ENCODE measurements at regions not wholly inside any gene's neighbourhood (a gene's known extent, or its start where the extent isn't known, plus 50 kb on each side); places are given as distances from the start of the nearest gene placed in this dataset.

DNA sequence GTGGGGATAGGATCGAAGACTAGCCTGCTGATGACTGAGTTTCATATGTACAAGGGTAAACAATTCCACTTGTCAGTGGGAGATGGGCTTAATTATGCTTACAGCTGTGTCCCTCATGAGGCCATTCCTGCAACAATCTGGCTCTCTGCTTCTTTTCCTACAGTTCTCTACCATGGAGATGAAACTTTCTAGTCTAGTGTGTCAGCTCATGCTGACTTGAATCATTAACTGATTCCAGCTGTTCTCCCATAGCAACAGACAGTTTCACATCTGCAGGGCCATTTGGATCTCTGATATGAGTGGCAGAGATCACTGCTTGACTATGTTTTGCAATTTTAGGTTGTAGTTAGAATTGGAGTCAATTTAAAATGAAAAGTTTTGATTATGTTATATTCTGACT lies 1251.7 kb upstream of the RAG2 start:
- no peak overlapping the region for H3K27ac ChIP-seq (ENCODE audit: control insufficient read depth, insufficient read depth)
- no peaks in the 10 kb centered on the region for H3K9me3 ChIP-seq (replicated peaks; ENCODE audit: control insufficient read depth, insufficient read depth, low read length)
- ATAC-seq (no peak), FAIRE-seq (no peak), DNase-seq (ENCODE audit: low read depth, low spot score) (no peak)
- no peaks in the 10 kb centered on the region for H3K27me3 ChIP-seq (replicated peaks in 1 of 2; ENCODE audit: control insufficient read depth in 2 of 2, insufficient read depth in 2 of 2, low read length in 1 of 2)
- no peaks in the 10 kb centered on the region for H3K36me3 ChIP-seq (ENCODE audit: control insufficient read depth in 2 of 2, insufficient read depth in 2 of 2, low read length in 1 of 2)
- no peak overlapping the region for H3K4me2 ChIP-seq (ENCODE audit: control insufficient read depth, insufficient read depth)
- RAD21 ChIA-PET (ENCODE audit: unreplicated experiment): no interaction called here
- no peak overlapping the region for H2AFZ ChIP-seq (ENCODE audit: control insufficient read depth, low read depth, low read length)
- H4K20me1 ChIP-seq (ENCODE audit: control insufficient read depth, insufficient read depth): no peaks in the 10 kb centered on the region
- no peaks in the 10 kb centered on the region for H3K79me2 ChIP-seq (ENCODE audit: control insufficient read depth, insufficient read depth, low read length)
- H3K4me3 ChIP-seq: no peak overlapping the region
- SMC1A ChIA-PET (ENCODE audit: uncharacterized antibody, unreplicated experiment): no interaction called here
- CTCF ChIA-PET: no interaction called here
- in situ Hi-C loops (cut with MboI): no loop called here
- no peak overlapping the region for H3K9ac ChIP-seq (ENCODE audit: control insufficient read depth, insufficient read depth, low read length)
- BruUV-seq (replicated peaks): no TSS peak
- POLR2A ChIA-PET: no interaction called here
- H3K4me1 ChIP-seq (ENCODE audit: control insufficient read depth, insufficient read depth, low read length): no peaks in the 10 kb centered on the region
- TF ChIP-seq, protein P1, sequence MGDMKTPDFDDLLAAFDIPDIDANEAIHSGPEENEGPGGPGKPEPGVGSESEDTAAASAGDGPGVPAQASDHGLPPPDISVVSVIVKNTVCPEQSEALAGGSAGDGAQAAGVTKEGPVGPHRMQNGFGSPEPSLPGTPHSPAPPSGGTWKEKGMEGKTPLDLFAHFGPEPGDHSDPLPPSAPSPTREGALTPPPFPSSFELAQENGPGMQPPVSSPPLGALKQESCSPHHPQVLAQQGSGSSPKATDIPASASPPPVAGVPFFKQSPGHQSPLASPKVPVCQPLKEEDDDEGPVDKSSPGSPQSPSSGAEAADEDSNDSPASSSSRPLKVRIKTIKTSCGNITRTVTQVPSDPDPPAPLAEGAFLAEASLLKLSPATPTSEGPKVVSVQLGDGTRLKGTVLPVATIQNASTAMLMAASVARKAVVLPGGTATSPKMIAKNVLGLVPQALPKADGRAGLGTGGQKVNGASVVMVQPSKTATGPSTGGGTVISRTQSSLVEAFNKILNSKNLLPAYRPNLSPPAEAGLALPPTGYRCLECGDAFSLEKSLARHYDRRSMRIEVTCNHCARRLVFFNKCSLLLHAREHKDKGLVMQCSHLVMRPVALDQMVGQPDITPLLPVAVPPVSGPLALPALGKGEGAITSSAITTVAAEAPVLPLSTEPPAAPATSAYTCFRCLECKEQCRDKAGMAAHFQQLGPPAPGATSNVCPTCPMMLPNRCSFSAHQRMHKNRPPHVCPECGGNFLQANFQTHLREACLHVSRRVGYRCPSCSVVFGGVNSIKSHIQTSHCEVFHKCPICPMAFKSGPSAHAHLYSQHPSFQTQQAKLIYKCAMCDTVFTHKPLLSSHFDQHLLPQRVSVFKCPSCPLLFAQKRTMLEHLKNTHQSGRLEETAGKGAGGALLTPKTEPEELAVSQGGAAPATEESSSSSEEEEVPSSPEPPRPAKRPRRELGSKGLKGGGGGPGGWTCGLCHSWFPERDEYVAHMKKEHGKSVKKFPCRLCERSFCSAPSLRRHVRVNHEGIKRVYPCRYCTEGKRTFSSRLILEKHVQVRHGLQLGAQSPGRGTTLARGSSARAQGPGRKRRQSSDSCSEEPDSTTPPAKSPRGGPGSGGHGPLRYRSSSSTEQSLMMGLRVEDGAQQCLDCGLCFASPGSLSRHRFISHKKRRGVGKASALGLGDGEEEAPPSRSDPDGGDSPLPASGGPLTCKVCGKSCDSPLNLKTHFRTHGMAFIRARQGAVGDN (IDR thresholded peaks at IDR 0.05): no peak
- TF ChIP-seq HCFC1 (IDR thresholded peaks at IDR 0.05; ENCODE audit: low read length): no peak
- no peak for TF ChIP-seq NFXL1 (IDR thresholded peaks at IDR 0.05; ENCODE audit: borderline replicate concordance)
- intact Hi-C loops (cut with micrococcal nuclease; ENCODE audit: unreplicated experiment): no loop called here
- WGBS (ENCODE audit: insufficient coverage, insufficient replicate concordance, low lambda C conversion rate, missing lambda C conversion rate): 5% methylated on average over 1 of the region's 1 CpG

DNA sequence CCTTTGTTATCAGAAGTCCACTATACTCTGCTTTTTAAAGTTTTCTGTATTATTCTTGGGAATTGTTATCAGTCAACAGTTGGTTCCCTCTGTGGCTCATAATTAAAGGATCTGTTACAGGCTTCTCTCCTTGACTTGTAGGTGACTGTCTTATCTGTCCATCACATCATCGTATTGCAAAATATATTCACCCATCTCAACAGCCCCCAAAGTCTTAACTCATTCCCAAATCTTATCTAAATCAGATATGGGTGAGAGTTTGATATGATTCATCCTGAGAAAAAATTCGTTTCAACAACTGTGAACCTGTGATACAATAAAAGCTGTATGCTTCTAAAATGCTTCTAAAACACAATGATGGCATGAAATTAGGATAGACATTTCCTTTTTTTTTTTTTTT lies 1245.6 kb upstream of the RAG2 start:
- no peaks in the 10 kb centered on the region for H3K9me3 ChIP-seq (replicated peaks; ENCODE audit: control insufficient read depth, insufficient read depth, low read length)
- no peak overlapping the region for H2AFZ ChIP-seq (ENCODE audit: control insufficient read depth, low read depth, low read length)
- CTCF ChIA-PET: no interaction called here
- SMC1A ChIA-PET (ENCODE audit: uncharacterized antibody, unreplicated experiment): interaction anchor here (0.6 kb wide), 1 partner anchor 167 kb away, joined by 3 read pairs; no protein-coding TSS in a partner anchor
- H4K20me1 ChIP-seq (ENCODE audit: control insufficient read depth, insufficient read depth): no peaks in the 10 kb centered on the region
- intact Hi-C loops (cut with micrococcal nuclease; ENCODE audit: unreplicated experiment): no loop called here
- no peaks in the 10 kb centered on the region for H3K4me1 ChIP-seq (ENCODE audit: control insufficient read depth, insufficient read depth, low read length)
- H3K9ac ChIP-seq (ENCODE audit: control insufficient read depth, insufficient read depth, low read length): no peak overlapping the region
- H3K36me3 ChIP-seq (ENCODE audit: control insufficient read depth in 2 of 2, insufficient read depth in 2 of 2, low read length in 1 of 2): no peaks in the 10 kb centered on the region
- H3K4me2 ChIP-seq (ENCODE audit: control insufficient read depth, insufficient read depth): no peak overlapping the region
- POLR2A ChIA-PET: no interaction called here
- BruUV-seq (replicated peaks): no TSS peak
- RAD21 ChIA-PET (ENCODE audit: unreplicated experiment): no interaction called here
- H3K79me2 ChIP-seq (ENCODE audit: control insufficient read depth, insufficient read depth, low read length): no peaks in the 10 kb centered on the region
- FAIRE-seq: no peak
- WGBS (ENCODE audit: insufficient coverage, insufficient replicate concordance, low lambda C conversion rate, missing lambda C conversion rate): 7% methylated on average over 2 of the region's 2 CpGs
- no peak for ATAC-seq
- in situ Hi-C loops (cut with MboI): no loop called here
- no peak overlapping the region for H3K4me3 ChIP-seq
- no peak overlapping the region for H3K27ac ChIP-seq (ENCODE audit: control insufficient read depth, insufficient read depth)
- H3K27me3 ChIP-seq (replicated peaks in 1 of 2; ENCODE audit: control insufficient read depth in 2 of 2, insufficient read depth in 2 of 2, low read length in 1 of 2): no peaks in the 10 kb centered on the region
- no peak for DNase-seq (ENCODE audit: low read depth, low spot score)
- TF ChIP-seq ZNF622 (IDR thresholded peaks at IDR 0.05) (no peak), FOS (IDR thresholded peaks at IDR 0.05; ENCODE audit: borderline replicate concordance, extremely low read depth, insufficient read length) (no peak), CHD4 (IDR thresholded peaks at IDR 0.05) (no peak), MEF2A (IDR thresholded peaks at IDR 0.05; ENCODE audit: insufficient read depth, low read depth, low read length) (no peak), BHLHE40 (IDR thresholded peaks at IDR 0.05; ENCODE audit: borderline replicate concordance in 1 of 2, low read depth in 2 of 2, low read length in 1 of 2) (no peak), MEF2B (IDR thresholded peaks at IDR 0.05; ENCODE audit: partially characterized antibody, poor library complexity, severe bottlenecking) (no peak)
- TF ChIP-seq, protein P2, sequence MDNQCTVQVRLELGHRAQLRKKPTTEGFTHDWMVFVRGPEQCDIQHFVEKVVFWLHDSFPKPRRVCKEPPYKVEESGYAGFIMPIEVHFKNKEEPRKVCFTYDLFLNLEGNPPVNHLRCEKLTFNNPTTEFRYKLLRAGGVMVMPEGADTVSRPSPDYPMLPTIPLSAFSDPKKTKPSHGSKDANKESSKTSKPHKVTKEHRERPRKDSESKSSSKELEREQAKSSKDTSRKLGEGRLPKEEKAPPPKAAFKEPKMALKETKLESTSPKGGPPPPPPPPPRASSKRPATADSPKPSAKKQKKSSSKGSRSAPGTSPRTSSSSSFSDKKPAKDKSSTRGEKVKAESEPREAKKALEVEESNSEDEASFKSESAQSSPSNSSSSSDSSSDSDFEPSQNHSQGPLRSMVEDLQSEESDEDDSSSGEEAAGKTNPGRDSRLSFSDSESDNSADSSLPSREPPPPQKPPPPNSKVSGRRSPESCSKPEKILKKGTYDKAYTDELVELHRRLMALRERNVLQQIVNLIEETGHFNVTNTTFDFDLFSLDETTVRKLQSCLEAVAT (IDR thresholded peaks at IDR 0.05): no peak

Data from GM12878 (cell line).